Gastrocnemius medialis (tissue), 4 donors: ENCODE measurements at regions not wholly inside any gene's neighbourhood (a gene's known extent, or its start where the extent isn't known, plus 50 kb on each side); places are given as distances from the start of the nearest gene placed in this dataset.

Experiments
- CTCF ChIP-seq, 5 experiments: fragments of 450-650 bp in 3 of 5; fragments of 200-600 bp in 2 of 5; sonication (generic) in 2 of 5; IDR thresholded peaks in 4 of 5; conservative IDR thresholded peaks in 1 of 5; 1 replicate in 4 of 5; 2 replicates in 1 of 5; pipeline ENCODE4 v1.5.1; 2016 to 2019; ENCODE audit warnings: antibody characterized with exemption in 5 of 5, mild to moderate bottlenecking in 3 of 5, moderate library complexity in 3 of 5
- POLR2A ChIP-seq, 2 donors: fragments of 450-650 bp; IDR thresholded peaks; one replicate each; pipeline ENCODE4 v1.6.1; 2017; ENCODE audit warnings: antibody characterized with exemption in 2 of 2, mild to moderate bottlenecking in 2 of 2, moderate library complexity in 2 of 2

DNA sequence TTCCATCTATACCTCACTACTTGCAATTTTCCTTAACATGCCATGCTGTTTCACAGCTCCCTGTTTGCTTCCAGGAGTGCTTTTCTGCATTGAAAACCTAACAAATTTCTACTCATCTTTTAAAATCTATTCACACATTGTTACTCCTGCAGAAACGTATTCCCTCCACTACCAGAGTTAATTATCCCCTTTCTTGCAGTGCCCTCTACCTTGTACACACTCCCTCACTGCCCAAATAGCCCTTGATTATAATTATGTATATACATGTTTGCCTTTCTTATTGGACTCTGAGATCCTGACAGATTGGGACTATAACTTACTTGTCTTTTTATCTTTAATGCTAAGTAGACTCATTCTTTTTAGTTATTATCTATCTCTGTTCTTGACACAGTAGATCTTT lies 325.0 kb downstream of the OXSM start:
- TF ChIP-seq CTCF (IDR thresholded peaks at IDR 0.05 in 4 of 5, conservative IDR thresholded peaks at IDR 0.05 in 1 of 5) (no peak), POLR2A (IDR thresholded peaks at IDR 0.05) (no peak)
